IPS DF 19.7 (cell line): ENCODE measurements at regions not wholly inside any gene's neighbourhood (a gene's known extent, or its start where the extent isn't known, plus 50 kb on each side); places are given as distances from the start of the nearest gene placed in this dataset.
"Not testable (repeated sequence)": the region's sequence is repeated elsewhere in the genome, so short reads cannot be mapped to it uniquely, and the experiment has no call there.

Experiments used
- DNase-seq: peaks from one replicate; pipeline ENCODE4 v3.0.0-alpha.2; 2013; ENCODE audit warnings: low read depth, low spot score

DNA sequence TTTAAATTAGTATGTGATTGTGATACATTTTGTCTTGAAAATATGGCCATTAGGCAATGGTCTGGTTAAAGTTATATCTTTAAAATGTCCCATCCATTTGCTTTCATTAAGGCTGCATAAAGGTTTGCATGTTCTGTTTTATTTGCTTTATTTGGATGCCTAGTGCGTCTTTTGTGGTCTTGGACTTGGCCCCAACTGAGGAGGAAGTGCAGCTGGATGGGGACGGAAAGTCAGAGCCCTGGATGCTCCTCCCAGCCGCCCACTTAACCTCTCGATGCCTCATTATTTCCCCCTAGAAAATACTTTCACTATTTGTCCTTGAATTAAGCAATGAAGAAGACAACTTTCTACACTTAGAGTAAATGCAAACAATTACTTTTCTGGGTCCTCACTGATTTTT lies 898.2 kb downstream of the MCTP2 start:
- DNase-seq = no peak

DNA sequence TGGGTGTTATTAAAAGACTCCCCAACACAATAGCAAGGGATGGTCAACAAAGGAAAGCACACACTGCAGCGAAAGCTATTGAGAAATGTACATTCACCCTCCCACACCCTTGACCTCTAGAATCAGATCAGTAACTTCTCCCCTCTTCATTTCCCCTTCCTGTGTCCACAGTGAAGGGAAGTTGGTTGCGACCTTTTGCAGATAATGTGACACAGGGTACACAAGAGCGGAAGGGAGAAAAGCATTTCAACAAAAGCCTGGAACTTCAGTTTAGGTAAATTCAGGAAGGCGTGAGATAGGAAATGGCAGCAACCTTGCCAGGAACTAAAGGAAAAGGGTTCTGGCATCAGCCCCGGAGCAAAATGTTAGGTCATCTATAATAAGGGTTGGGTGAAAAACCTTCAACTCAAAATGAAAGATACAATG lies 899.8 kb downstream of the MCTP2 start:
- no peak for DNase-seq

DNA sequence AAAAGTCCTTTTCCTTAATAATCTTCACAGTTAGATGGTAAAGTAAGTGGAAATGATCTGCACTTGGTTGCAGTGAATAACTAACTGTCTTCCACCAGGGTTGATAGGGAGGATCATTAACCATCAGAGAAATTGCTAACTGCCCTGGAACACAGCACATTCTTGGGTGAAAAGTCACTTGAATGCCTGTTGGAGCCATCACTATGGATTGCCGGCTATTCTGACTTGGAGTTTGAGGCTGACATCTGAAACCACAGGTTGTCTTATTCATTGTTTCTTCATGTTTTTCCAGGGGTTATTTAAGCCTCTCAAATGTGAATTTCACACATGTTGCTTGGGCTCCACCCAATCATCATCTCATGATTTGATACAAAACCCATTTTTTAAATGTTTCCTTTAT lies 901.4 kb downstream of the MCTP2 start:
- DNase-seq = no peak

DNA sequence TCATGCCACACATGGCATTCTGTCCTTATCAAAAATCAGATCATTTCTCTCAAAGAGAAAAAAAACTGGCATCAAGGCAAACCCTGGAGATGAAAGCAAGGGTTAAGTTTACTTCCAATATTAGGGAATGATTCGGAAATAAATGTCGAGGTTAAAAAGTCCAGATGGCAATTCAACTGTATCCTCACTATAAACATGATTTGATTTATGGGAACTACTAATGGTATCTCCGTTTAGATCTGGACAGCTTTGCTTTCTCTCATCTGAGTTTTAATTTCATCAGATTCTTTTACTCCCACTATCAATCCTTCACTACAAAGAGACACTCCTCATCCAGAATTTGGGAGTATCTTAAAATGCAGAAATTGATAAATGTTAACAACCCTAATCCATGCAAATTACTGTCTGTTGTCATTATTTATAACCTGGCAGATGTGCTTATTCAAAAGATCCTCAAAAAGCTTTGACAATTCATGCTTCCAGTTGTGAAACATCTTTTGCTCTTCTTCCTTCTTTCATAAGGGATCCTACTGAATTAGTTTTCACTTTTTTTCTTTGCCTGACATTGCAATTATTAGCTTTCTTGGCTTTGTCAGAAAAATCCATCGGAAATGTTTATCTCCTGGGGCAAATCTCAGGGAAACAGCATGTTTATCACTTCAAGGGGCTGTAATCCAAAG lies 903.2 kb downstream of the MCTP2 start:
- DNase-seq = no peak

DNA sequence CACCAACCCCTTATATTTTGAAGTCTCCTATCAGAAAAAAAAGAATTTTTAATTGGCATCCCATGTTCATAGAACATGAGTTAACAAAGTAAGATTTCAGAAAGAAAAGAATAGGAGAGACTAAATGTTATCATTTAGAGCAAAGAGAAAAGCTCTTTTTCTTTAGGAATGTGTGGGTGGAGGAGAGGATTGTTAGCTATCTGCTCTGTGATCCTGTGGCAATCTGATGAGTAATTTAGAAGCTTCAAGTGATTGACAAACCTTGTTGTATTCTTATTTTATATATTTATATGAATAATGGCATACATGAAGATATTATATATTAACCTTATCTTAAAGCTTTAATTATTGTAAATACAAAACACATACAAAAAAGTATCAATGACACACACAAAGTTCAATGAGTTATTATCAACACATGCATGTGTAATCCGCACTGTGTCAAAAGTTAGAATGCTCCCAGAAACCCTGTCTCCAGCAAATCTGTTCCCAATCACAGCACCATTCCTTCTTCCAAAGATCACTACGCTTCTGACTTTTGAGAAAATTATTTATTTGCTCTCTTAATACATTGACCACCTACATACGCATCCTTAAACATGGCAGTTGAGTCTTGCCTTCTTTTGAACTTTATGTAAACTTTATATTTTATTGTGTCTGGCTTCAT lies 907.4 kb downstream of the MCTP2 start:
- DNase-seq = no peak

DNA sequence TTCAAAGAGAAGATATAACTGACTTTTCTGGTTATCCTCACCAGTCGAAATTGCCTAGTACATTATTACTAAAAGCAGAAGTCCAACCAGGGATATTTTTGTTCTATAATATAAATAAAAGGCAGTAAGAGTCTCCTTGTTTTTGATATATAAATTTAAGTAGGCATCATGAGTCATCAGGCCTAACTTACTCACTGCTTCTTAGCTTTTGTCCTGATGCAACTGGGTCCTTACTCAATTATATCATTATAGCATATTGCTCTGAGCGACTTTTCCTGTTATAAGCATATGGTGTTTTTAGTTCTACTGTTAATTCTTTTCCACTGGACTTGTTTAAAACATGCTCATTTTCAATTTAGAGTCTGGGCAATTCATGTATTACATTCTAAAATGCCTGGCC lies 910.1 kb downstream of the MCTP2 start:
- no peak for DNase-seq

DNA sequence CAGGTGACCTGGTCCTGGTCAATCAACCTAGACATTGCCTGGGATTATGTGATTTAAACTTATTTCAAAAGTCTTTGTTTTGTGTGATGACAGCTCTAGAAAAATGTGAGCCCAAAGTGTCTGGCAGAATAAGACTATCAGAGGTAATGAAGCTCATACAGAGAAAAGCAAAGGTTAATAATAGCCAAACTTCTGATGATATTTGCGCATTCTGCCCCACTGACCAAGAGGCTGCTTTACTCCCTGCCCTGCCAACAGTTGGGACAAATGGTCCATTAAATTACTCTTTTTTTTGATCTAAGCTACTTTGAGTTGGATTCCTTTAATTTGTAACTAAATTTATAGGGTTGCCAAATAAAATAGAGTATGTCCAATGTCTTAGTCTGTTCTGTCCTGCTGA lies 911.2 kb downstream of the MCTP2 start:
- DNase-seq = no peak

DNA sequence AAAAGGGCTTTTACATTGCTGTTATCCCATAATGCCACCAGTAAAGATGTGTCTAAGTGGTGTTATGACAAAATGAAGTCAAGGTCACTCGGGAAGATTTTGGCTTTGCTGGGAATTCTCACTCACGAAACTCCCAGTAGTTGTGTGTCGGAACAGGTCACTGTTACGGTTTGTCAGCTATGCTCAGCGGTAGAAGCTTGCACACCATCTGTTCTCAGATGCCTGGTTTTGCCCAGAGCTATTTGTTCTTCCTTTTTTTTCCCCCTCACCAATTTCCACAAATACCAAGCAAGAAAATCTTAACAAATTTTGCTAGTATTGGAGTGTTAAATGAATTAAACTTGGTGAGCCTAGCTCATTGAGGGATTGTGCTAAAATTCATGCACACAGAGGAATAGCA lies 915.1 kb downstream of the MCTP2 start:
- no peak for DNase-seq

DNA sequence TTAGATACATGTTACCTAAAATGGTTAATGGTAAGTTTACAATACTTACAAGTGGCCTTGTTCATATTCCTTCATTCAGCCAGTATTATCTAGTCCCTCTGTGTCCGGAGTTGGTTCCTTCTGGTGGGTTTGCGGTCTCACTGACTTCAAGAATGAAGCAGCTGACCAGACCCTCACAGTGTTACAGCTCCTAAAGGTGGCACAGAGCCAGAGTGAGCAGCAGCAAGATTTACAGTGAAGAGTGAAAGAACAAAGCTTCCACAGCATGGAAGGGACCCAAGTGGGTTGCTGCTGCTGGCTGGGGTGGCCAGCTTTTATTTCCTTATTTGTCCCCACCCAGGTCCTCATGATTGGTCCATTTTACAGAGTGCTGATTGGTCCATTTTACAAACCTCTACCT lies 916.8 kb downstream of the MCTP2 start:
- no peak for DNase-seq

DNA sequence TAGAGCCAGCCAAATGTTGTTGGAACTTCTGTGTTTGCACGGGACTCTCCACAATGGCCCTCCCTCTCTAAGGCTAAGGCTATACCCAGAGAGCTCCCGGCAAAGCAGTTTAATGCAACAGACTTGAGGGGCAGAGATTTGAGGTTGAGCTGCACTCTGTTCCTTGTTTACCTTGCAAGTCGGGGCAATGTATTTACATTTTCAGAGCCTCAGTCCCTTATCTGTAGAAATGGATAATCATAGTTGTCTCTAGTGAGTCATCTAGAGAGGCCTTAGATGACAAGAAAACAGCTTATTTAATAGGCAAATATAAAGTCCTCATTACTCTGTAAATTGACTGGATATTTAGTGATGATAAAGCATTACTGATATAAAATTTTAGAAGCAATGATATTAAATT lies 917.7 kb downstream of the MCTP2 start:
- no peak for DNase-seq

DNA sequence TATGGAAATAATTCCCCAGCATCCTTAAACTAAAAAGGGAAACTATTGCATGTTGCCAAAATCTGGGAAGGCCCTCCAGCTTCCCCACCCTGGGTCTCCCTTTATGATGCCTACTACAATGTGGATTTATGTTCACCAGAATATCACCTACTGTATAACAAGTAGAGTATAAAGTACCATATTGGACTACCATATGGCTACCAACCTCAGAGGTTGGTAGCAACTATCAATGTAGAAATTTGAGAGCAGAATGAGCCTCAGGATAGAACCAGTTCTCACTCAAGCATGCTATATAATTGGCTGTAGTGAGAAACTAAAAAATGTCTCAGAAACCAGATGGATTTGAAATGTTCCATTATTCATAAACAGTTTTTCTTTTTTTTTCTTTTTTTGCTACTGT lies 918.4 kb downstream of the MCTP2 start:
- DNase-seq = no peak

DNA sequence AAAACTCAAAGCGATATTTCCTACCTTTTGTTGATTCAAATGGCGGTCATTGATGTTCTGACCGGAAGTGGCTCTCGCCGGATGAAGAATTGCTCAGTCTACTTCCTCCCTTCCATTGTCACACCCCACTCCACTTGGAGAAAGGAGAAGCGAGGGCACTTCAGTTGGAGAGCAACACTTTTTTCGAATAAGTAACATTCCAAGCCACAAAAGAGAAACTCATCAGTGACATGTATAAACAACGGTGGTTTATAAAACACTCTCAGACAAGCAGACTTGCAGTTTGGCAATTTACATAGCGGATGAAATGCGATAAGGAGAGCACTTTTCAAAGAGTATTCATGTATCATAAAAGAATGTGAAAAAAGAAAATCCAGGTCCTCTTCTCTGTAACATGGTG lies 919.1 kb downstream of the MCTP2 start:
- DNase-seq = no peak

DNA sequence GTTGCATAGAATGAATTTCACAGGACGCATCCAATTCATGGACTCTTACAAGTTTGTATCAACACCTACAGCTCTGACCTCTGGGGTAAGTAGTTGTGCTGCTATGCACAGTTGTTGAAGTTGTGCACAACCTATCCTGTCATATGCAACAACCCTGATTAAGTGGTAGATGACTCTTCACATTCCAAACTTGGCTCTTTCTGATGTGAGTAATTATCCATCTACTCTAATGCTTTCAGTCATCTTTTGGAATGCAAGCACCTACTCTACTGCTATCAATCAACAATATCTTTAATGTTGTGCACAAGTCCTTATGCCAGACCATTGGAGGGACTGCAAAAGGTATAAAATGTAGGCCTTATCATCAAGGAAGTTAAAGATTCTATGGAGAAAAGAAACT lies 921.4 kb downstream of the MCTP2 start:
- no peak for DNase-seq

DNA sequence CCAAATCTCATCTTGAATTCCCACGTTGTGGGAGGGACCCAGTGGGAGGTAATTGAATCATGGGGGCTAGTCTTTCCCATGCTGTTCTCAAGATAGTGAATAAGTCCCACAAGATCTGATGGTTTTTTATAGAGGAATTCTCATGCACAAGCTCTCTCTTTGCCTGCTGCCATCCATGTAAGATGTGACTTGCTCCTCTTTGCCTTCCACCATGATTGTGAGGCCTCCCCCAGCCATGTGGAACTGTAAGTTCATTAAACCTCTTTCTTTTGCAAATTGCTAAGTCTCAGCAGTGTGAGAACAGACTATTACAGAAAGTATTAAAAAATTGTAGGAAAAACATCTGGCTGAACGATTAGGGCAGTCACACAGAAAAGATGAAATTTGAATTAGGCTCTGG lies 921.8 kb downstream of the MCTP2 start:
- not testable (repeated sequence) for DNase-seq

DNA sequence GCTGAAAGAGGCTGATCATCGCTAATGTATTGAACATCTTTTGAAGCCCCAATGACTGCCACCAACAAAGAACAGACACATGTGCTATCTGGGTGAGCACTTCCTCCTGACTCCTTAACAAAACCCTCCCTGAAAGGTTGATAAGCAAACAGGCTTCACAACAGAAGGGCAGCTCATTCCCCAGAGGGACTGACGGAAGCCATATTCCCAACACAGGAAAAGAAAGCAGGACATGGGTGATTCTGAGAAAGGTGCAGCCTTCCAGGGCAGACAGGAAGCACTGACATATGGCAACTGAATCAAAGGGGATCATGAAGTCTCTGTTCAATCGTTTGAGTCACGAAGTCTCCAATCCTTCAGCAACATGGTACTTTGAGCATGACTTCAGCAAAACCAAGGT lies 929.0 kb downstream of the MCTP2 start:
- no peak for DNase-seq

DNA sequence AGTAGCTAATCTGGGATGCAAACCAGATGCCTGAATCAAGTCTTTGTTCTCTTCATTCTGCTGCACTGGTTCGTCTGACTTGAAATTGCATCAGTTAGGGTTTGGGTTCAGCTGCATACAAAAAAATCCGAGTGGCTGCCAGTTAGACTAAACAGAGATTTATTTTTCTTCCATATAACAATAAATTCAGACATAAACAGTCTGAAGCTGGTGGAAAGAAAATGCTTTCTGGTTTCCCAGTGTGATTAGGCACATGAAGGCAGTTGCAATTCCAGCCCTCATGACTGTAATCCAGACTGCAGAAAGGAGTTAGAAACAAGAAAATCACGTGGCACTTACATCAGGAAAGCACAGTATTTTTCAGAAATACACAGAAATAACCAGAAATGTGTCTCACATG lies 930.7 kb downstream of the MCTP2 start:
- DNase-seq = no peak

DNA sequence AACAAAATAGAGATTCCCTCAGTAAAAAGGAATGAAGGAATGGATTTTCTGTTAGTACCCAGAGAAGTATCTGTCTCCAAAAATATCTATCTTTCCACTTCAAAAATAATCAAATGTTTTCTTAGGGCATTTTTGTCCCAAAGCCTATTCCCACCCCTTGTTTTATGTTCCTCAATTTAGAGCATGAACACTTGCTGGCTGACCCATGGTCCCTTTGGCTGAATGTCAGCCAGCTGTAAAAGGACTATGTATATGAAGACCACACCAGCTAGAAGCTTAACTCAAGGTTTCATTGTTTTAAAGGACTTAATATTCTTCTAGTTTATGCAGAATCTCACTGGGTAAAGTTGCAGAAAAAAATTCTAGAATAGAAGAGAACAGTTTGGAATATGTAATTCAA lies 931.2 kb downstream of the MCTP2 start:
- DNase-seq = no peak

DNA sequence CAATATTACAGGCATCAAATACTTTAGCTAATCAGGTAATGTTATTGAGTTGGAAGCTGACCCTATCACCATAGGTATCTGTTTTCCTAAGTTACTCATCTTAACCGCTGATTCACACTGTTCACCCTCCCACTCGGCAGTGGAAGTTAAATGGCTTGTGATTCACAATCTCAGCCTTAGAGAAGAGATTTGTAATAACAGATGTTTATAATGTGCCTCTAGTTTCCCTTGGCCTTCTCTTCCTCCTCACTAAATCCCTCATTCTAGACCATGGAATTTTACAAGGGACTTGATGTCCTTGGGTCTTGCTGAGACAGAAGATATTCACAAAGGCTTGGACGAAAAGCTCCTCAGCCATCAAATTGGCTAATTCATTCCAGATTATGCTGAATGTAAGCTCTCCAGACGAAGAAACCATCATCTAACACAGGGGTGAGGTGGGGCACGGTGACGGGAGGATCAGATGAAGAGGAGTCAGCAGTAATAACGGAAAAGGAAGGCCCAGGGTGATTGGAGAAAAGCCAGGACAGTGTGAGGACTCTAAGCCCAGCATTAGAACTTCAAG lies 931.7 kb downstream of the MCTP2 start:
- no peak for DNase-seq

DNA sequence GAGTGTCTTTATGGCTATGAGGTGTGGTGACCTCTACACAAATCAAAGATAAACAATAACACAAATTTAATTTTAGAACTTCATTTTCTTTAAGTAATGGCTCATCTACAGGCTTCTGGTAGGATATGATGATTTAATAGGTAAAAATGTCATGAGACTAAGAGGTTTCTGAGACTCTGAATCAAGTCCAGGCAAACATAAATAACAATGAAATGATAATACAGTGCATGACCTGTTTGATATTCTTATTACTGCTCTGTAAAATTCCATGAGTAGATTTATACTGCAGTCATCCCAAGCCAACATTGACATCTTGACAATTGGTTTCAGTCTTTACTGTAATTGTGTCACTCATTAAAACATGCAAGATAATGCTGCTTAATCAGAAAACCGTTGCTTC lies 936.8 kb downstream of the MCTP2 start:
- DNase-seq = no peak

DNA sequence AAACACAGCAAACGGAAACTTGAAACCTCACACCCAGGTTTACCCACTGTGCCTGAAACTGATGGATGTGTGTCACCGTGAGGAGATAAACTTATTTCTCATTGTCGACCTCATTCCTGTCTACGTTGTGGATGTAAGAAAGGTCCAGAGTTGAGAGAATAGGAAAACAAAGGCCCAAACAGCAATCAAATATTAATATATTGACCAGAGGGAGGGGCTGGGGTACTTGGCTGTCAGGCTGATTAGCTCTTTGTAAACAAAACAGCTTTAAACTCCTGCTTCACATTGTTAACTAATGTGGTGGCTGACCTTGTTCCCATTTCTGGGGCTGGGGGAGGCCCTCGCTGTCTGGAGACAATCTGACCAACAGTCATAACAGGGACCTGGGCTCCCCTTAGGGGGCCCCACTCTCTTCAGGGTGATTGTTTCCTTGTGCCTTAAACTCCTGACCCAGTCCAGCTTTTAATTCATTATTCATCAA lies 937.6 kb downstream of the MCTP2 start:
- DNase-seq = no peak

DNA sequence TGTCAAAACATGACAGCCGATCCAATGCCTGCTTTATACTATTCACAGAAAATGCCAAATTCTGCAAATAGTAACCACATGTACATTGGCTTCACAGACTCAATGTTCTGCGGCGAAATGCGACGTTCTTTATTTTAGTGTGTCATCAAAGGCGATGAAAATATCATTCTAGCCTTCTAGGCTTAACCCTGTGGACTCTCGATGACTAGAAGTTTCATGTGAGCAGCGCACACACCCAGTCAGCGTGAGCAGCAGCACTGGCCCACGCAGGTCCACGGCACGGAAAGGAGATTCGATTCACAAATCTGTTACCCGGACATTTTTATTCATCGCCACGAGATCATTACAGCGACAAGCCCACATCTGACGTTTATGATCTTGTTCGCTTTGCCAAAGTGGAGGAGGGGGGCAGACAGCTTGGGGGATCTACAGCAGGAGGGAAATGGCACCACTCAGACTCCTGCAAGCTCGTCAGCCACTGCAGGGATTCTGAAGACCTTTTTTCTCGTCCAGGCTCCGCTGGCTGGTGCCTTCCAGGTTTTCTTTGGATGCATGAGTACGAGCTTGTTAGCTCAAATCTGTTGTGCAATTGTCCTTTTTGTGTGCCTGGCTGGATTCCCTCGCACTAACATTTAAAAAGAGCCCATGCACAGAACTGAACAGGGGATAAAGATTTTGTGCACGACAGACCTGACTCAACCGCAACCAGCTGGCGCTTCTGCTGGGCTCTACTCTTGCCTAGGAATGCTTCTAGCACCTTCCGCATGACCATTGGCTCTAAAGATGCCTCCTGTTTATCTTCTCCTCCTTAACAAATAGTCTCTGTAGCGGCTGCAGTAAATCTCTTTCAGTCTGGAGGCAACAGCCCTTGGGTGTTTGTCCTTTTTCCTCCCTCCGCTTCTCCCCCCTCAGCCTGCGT lies 938.4 kb downstream of the MCTP2 start:
- DNase-seq = no peak
